ENCODE measurements at regions not wholly inside any gene's neighbourhood (a gene's known extent, or its start where the extent isn't known, plus 50 kb on each side); places are given as distances from the start of the nearest gene placed in this dataset.
A peak's percentile ranks its signal among the peaks of the same experiment; 100 is the strongest.
"Not testable (repeated sequence)": the region's sequence is repeated elsewhere in the genome, so short reads cannot be mapped to it uniquely, and the experiment has no call there.

DNA sequence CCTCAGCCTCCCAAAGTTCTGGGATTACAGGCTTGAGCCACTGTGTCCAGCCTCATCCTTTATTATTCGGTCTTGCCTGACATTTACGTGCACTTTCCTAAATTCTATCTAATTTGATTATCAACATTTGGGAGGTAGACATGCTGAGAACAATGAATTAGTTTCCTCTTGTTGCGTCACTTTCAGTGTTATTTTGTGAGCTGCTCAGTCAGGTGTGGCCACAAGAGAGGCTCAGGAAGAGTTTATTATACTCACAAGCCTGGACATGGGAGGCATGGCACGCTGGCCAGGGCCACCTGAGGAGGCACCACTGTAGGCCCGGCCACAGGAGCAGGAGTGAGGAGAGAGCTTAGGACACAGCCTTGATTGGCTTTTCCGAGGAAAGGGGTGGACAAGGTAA, 59.7 kb upstream of the RBFOX2 start:
- DNase-seq = peak in 1 of 2 experiments; percentile 17

DNA sequence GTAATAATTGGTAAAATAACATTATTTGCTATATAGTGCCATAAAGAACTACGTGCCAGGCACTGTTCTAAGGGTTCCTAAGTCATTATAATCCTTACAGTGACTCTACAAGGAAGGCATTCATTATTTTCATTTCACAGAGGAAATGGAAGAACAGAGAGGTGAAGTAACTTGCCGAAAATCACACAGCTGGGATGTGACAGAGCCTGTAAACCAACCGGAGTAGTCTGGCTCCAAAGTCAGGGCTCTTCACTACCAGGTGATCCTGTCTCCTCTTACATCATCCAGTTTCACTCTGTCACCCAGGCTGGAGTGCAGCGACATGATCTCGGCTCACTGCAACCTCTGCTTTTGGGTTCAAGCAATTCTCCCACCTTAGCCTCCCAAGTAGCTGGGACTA, 59.2 kb upstream of the RBFOX2 start:
- no peak for DNase-seq

- DNase-seq = no peak
Measured at GRCh38 chr22:36086629-36087254, 58.1 kb upstream of the RBFOX2 start.

- DNase-seq = no peak
Measured at GRCh38 chr22:36086170-36086490, 57.5 kb upstream of the RBFOX2 start.

DNA sequence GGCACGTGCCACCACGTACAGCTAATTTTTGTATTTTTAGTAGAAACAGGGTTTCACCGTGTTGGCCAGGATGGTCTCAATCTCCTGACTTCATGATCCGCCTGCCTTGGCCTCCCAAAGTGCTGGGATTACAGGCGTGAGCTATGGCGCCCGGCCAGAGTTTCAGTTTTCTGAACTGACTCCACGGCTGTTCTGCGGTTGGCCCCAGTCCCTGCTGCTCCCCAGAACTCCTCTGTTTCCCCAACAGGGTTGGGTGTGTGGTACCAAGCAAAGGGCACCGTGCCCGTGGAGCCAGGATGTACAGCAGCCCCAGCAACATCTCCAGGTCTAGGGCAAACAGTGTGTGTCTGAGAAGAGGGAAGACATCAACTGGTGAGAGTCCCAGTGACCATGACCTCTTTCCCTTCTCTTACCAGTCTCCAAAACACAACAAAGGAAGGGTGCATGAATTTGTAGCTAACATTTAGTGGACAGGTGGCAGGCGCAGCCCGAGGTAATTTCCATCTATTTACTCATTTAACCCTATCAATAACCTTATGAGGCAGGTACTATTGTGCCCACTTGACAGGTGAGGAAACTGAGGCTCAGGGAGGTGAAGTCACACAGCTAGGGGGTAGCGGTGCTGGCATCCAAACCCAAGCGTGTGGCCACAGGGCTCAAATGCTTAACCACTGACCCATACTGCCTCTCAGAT, 57.0 kb upstream of the RBFOX2 start:
- DNase-seq = no peak

DNA sequence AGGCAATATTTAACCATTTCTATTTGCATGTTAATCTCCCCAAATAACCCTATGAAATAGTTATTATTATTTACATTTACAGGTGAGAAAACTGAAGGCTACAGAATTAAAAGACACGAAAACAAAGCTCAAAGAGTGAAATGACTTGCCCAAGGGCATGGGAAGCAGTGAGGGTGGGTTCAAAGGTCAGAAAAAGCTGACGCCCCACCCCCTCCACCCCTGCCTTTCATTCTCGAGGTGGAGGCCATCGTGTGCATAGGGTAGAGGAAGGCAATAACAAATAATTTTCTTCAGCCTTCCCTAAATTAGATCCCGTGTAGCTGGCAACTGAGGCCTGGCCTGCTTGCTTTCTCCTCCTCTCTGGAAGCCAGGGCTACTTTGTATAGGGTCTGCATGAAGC, 56.1 kb upstream of the RBFOX2 start:
- no peak for DNase-seq

- DNase-seq = no peak
Measured at GRCh38 chr22:36083056-36083455, 54.4 kb upstream of the RBFOX2 start.

GRCh38 chr22:36081023-36081431, 52.4 kb upstream of the RBFOX2 start:
- DNase-seq = no peak

GRCh38 chr22:36080281-36080680, 51.7 kb upstream of the RBFOX2 start:
- not testable (repeated sequence) for DNase-seq

- no peak for DNase-seq
Measured at GRCh38 chr22:36079041-36079440, 50.4 kb upstream of the RBFOX2 start.
